ENCODE measurements at regions not wholly inside any gene's neighbourhood (a gene's known extent, or its start where the extent isn't known, plus 50 kb on each side); places are given as distances from the start of the nearest gene placed in this dataset.

DNA sequence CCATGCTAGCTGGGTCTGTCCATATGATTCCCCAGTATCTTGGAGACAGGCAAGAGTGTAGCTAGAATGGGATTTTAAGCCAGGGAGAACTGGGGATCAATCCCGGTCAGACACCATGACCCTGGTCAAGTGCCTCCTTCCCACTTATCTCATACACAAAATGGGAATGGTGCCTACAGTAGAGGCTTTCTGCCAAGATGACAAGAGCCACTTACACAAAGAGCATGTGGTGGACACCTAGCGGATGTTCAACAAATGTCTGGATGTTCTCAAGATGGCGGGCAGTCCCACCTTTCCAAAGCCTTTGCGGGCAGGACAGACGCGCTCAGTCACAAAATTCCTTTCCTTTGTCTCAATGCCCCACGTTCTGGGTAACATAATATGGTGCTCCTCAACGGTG is 57.3 kb downstream of the MAF start:
- Histone ChIP-seq H3K9me3 (no peaks in the 10 kb centered on the region), H3K27me3 (no peaks in the 10 kb centered on the region), H3K4me3 (no peak overlapping the region), H3K27ac (no peak overlapping the region), H3K4me1 (peaks cover 0 to 16% of the 10 kb centered on the region in 2 donors), H3K36me3 (no peaks in the 10 kb centered on the region)
- no peak for DNase-seq (ENCODE audit: low spot score)
- TF ChIP-seq, protein P1, sequence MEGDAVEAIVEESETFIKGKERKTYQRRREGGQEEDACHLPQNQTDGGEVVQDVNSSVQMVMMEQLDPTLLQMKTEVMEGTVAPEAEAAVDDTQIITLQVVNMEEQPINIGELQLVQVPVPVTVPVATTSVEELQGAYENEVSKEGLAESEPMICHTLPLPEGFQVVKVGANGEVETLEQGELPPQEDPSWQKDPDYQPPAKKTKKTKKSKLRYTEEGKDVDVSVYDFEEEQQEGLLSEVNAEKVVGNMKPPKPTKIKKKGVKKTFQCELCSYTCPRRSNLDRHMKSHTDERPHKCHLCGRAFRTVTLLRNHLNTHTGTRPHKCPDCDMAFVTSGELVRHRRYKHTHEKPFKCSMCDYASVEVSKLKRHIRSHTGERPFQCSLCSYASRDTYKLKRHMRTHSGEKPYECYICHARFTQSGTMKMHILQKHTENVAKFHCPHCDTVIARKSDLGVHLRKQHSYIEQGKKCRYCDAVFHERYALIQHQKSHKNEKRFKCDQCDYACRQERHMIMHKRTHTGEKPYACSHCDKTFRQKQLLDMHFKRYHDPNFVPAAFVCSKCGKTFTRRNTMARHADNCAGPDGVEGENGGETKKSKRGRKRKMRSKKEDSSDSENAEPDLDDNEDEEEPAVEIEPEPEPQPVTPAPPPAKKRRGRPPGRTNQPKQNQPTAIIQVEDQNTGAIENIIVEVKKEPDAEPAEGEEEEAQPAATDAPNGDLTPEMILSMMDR (IDR thresholded peaks at IDR 0.05) = no peak

DNA sequence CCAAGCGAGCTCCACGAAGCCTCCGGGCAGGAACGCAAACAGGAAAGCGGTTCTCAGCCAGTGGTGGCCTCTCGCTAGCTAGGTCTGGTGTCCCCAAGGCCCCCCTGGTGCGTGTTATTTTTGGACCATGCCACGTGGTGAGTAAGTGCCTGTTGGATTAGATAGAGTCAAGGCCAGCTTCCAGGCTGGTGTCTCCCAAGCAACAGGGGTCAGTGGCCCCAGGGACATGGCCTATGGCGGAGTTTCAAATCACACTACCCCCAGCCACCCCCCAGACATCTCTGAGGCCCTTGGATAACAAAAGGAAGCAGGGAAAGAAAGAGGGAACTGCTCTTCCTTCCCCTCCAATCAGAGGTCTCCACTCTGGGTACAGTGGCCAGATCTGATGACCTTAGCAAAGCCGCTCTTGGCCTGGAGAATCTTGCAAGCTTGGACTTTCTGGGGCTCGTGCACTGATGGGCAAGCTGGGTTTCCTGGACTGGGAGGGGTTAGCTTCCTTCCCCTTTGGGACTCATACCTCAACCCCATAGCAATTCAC is 58.2 kb downstream of the MAF start:
- Histone ChIP-seq H3K27me3 (no peaks in the 10 kb centered on the region), H3K9me3 (no peaks in the 10 kb centered on the region), H3K4me3 (no peak overlapping the region), H3K27ac (no peak overlapping the region), H3K4me1 (peaks cover 0 to 16% of the 10 kb centered on the region in 2 donors), H3K36me3 (no peaks in the 10 kb centered on the region)
- TF ChIP-seq, protein P1 (IDR thresholded peaks at IDR 0.05) = no peak
- DNase-seq (ENCODE audit: low spot score) = peak; percentile 71

DNA sequence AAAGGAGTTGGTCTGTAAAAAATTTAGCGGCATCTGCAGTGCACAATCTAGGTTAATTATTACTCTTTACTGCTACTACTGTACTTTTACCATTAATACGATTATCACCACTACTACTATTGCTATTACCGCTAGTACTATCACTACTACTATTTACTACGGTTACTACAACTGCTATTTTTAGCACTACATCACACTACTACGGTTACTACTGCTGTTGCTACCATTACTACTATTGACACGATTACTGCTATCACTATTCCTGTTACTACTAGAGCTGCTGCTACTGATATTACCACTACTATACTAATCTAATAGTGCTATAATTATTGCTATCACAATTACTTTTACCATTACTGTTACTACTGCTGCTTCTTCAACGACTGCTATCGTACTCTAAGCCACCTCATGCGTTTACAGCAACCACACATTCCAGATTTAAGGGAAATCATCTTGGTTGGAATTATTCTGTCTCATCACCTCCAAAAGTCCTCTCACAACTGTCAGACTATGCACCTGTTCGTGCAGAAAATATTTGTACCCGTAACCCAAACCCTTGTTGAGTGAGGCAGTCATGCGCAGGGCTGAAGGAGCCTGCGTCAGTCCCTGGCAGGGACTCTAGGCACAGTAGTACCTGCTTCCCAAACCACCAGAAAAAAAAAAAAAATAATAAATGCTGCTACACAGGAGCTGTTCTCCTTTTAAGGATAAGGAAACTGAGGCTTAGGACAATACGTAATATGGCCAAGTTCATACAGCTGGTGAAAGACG is 59.5 kb downstream of the MAF start:
- H3K4me1 ChIP-seq = peaks cover 0 to 16% of the 10 kb centered on the region in 2 donors
- H3K27me3 ChIP-seq = no peaks in the 10 kb centered on the region
- no peak overlapping the region for H3K4me3 ChIP-seq
- TF ChIP-seq, protein P1 (IDR thresholded peaks at IDR 0.05) = no peak
- DNase-seq (ENCODE audit: low spot score) = no peak
- no peaks in the 10 kb centered on the region for H3K9me3 ChIP-seq
- no peaks in the 10 kb centered on the region for H3K36me3 ChIP-seq
- H3K27ac ChIP-seq = no peak overlapping the region

DNA sequence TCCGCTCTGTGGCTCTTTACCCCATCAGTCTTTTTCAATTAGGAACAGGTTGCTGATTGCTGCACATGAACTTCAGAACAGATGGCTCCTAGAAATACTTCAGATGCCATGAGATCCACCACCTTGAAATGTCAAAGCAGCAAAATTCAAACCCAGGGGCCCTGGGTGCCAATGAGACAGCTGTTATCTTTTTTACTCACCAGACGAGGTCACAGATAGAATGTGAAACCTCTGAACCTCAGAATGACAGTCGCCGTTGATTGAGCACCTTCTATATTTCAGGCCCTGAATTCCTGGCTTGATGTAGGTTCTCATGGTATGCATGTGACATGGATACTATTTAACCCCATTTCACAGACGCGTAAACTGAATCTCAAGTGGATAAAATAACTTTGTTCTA is 63.0 kb downstream of the MAF start:
- Histone ChIP-seq H3K9me3 (no peaks in the 10 kb centered on the region), H3K36me3 (no peaks in the 10 kb centered on the region), H3K4me3 (no peak overlapping the region), H3K4me1 (peaks cover 0 to 8% of the 10 kb centered on the region in 2 donors), H3K27ac (no peak overlapping the region), H3K27me3 (no peaks in the 10 kb centered on the region)
- TF ChIP-seq, protein P1 (IDR thresholded peaks at IDR 0.05) = no peak
- no peak for DNase-seq (ENCODE audit: low spot score)

DNA sequence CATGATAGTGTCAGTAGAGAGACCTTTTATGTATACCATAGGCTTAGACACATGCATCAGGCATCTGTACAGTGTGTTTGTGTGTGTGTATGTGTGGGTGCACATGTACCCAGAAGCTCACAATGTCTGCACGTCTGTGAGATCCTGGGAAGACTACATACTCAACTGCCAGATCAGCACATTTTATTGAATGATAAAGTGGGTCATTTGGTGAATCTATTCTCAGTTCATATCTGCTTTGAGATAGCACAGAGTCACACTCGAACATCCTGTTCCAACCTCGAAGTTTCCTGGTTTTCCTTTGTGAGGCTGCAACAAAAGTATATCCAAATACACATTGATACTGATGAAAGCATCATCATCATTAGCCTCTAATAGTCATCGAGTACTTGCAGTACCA is 63.6 kb downstream of the MAF start:
- TF ChIP-seq, protein P1 (IDR thresholded peaks at IDR 0.05) = no peak
- H3K27me3 ChIP-seq = no peaks in the 10 kb centered on the region
- no peaks in the 10 kb centered on the region for H3K9me3 ChIP-seq
- no peak overlapping the region for H3K4me3 ChIP-seq
- H3K36me3 ChIP-seq = no peaks in the 10 kb centered on the region
- H3K27ac ChIP-seq = no peak overlapping the region
- DNase-seq (ENCODE audit: low spot score) = no peak
- H3K4me1 ChIP-seq = peaks cover 0 to 3% of the 10 kb centered on the region in 2 donors
